Ishikawa (cell line): ENCODE measurements at regions not wholly inside any gene's neighbourhood (a gene's known extent, or its start where the extent isn't known, plus 50 kb on each side); places are given as distances from the start of the nearest gene placed in this dataset.

Experiments
- CEBPB ChIP-seq: IDR thresholded peaks from 2 replicates; pipeline ENCODE4 v1.6.1; 2012
- EP300 ChIP-seq: IDR thresholded peaks from 2 replicates; pipeline ENCODE4 v1.6.1; 2012; ENCODE audit warnings: borderline replicate concordance
- FOXM1 ChIP-seq: IDR thresholded peaks from 2 replicates; pipeline ENCODE4 v1.6.1; 2012; ENCODE audit warnings: low read depth, borderline replicate concordance
- TCF12 ChIP-seq: IDR thresholded peaks from 2 replicates; pipeline ENCODE4 v1.6.1; 2012; ENCODE audit warnings: low read depth
- YY1 ChIP-seq: IDR thresholded peaks from 2 replicates; pipeline ENCODE4 v1.6.1; 2012; ENCODE audit warnings: low read depth
- TF ChIP-seq, protein P1 (sequence below): IDR thresholded peaks from 2 replicates; pipeline ENCODE4 v1.6.1; 2012

DNA sequence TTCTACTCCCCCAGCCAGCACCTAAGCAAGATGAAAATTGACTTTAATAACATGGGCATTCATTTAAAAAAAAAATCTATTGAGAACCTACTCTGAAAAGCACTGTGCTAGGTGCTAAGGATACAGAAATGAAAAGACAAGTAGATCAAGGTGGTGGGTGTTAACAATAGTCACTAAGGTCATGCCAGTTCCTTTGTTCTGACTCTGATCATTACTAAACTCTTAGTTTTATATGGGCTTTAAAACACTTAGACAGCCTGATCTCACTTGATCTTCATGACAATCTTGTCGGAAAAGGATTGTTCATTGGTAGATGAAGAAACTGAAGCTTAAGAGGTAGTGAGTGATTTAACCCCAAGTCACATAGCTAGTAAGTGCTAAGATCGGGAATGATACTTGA, 285.7 kb upstream of the PRDM1 start:
- TF ChIP-seq CEBPB = no peak
- TF ChIP-seq, protein P1, sequence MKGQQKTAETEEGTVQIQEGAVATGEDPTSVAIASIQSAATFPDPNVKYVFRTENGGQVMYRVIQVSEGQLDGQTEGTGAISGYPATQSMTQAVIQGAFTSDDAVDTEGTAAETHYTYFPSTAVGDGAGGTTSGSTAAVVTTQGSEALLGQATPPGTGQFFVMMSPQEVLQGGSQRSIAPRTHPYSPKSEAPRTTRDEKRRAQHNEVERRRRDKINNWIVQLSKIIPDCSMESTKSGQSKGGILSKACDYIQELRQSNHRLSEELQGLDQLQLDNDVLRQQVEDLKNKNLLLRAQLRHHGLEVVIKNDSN = no peak
- no peak for TF ChIP-seq EP300
- TF ChIP-seq YY1 = no peak
- TF ChIP-seq TCF12 = no peak
- no peak for TF ChIP-seq FOXM1
